ENCODE measurements at regions not wholly inside any gene's neighbourhood (a gene's known extent, or its start where the extent isn't known, plus 50 kb on each side); places are given as distances from the start of the nearest gene placed in this dataset.
A peak's percentile ranks its signal among the peaks of the same experiment; 100 is the strongest.

- Mint-ChIP-seq H3K27me3 (peaks cover 6% of the 10 kb centered on the region), H3K9me3 (no peaks in the 10 kb centered on the region), H3K27ac (peak overlapping the region in 1 of 3 donors; percentile 60), H3K36me3 (peaks cover 1% of the 10 kb centered on the region), H3K4me1 (no peaks in the 10 kb centered on the region), H3K4me3 (no peak overlapping the region)
Measured at GRCh38 chr20:50251992-50252511, 61.4 kb downstream of the CEBPB start.

DNA sequence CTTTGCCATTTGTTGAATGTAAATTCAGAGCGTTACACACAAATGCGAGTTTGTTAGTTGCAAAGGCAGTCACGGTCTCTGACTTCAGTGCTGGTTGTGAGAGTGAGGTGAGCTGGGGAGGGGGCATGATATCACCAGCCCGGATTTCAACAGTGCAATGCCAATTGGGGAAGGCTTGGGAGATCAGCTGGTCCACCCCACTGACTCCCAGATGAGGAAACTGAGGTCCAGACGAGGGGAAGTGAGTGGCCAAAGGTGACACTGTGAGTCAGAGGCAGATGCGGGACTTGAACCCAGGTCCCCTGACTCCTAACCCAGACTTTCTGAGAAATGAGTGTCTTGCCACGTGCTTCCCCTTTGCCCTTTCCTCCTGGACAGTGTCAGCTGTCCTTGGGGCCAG, 62.1 kb downstream of the CEBPB start:
- H3K4me1 Mint-ChIP-seq, result no peaks in the 10 kb centered on the region
- H3K36me3 Mint-ChIP-seq, result peaks cover 3% of the 10 kb centered on the region
- peaks cover 6% of the 10 kb centered on the region for H3K27me3 Mint-ChIP-seq
- H3K9me3 Mint-ChIP-seq, result no peaks in the 10 kb centered on the region
- H3K27ac Mint-ChIP-seq, result no peak overlapping the region
- no peak overlapping the region for H3K4me3 Mint-ChIP-seq

GRCh38 chr20:50253101-50253500, 62.5 kb downstream of the CEBPB start:
- Mint-ChIP-seq H3K9me3 (no peaks in the 10 kb centered on the region), H3K36me3 (peaks cover 3% of the 10 kb centered on the region), H3K27ac (peak overlapping the region in 1 of 3 donors; percentile 7), H3K27me3 (peaks cover 6% of the 10 kb centered on the region), H3K4me3 (no peak overlapping the region), H3K4me1 (no peaks in the 10 kb centered on the region)

DNA sequence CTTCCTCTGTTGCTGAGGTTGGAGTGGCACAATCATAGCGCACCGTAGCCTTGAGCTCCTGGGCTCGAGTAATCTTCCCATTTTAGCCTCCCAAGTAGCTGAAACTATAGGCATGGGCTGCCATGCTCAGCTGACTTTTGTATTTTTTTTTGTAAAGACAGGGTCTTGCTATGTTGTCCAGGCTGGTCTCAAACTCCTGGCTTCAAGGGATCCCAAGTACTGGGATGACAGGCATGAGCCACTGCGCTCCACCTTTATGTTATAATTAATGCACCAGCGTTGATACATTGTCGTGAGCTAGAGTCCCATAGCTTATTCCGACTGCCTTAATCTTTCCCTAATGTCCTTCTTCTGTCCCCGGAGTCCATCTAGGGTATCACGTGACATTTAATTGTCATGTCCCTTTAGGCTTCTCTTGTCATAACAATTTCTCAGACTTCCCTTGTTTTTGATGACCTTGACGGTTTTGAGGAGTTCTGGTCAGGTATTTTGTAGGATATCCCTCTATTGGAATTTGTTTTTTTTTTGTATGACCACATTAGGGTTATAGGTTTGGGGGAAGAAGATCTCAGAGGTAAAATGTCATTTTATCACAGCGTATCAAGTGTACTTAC, 63.9 kb downstream of the CEBPB start:
- no peak overlapping the region for H3K4me3 Mint-ChIP-seq
- no peak overlapping the region for H3K27ac Mint-ChIP-seq
- H3K27me3 Mint-ChIP-seq, result peaks cover 6% of the 10 kb centered on the region
- H3K4me1 Mint-ChIP-seq, result no peaks in the 10 kb centered on the region
- no peaks in the 10 kb centered on the region for H3K9me3 Mint-ChIP-seq
- H3K36me3 Mint-ChIP-seq, result peaks cover 3% of the 10 kb centered on the region

DNA sequence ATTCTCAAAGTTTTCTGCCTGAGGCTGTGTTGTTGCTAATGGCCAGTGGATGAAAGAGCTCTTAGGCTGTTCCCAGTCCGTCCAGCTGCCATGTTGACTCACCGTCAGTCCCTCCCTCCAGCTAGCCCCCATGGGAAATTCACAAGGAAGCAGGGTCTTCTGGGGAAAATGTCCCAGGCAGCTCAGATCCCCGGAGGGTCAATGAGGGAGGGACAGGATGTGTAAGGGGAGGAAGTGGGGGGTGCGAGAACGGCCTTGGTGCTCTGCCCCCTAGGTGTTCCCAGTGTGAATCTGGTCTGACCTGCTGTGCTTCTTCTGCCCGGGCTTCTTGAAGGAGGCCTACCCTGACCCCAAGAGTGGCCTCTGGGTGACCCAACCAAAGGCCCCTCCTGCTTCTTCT, 65.9 kb downstream of the CEBPB start:
- H3K4me3 Mint-ChIP-seq, result no peak overlapping the region
- H3K27ac Mint-ChIP-seq, result no peak overlapping the region
- peaks cover 0 to 1% (median 0%) of the 10 kb centered on the region in 3 donors for H3K4me1 Mint-ChIP-seq
- no peaks in the 10 kb centered on the region for H3K9me3 Mint-ChIP-seq
- H3K27me3 Mint-ChIP-seq, result peaks cover 6% of the 10 kb centered on the region
- peaks cover 3% of the 10 kb centered on the region for H3K36me3 Mint-ChIP-seq

- no peak overlapping the region for H3K4me3 Mint-ChIP-seq
- H3K9me3 Mint-ChIP-seq, result no peaks in the 10 kb centered on the region
- peaks cover 1% of the 10 kb centered on the region for H3K36me3 Mint-ChIP-seq
- H3K4me1 Mint-ChIP-seq, result peaks cover 0 to 1% (median 0%) of the 10 kb centered on the region in 3 donors
- peaks cover 4% of the 10 kb centered on the region for H3K27me3 Mint-ChIP-seq
- peak overlapping the region in 1 of 3 donors; percentile 36 for H3K27ac Mint-ChIP-seq
Measured at GRCh38 chr20:50257860-50258259, 67.2 kb downstream of the CEBPB start.

DNA sequence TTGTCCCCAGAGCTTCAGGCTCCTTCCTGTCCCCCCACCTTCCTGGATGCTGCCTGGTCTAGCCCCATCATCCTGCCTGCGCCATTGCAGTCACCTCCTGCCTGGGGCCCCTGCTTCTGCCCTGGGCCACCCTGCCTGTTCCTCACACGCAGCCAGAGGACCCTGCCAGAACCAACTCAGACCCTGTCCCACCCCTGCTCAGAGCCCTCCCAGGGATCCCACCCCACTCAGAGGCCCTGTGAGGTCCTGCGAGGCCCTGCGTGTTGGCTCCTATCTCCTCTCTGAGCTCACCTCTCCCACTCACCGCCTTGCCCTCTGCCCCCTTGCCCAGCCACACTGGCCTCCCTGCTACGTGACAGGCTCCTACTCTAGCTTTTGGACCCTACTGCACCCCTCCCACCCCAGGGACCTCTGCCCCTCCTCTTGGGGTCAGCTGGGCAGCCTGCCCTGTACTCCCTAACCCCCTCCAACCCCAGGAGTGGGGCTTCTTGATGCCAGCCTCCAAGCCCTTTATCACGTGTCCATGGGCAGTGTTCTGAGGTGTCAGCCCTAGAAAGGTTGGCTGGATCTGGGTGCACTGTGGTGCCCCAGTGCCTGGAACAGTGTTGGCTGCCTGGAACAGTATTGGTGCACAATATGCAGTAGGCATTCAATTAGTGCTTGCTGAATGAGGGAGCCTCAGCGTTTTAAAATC, 68.3 kb downstream of the CEBPB start:
- peaks cover 1% of the 10 kb centered on the region for H3K36me3 Mint-ChIP-seq
- H3K4me1 Mint-ChIP-seq, result peaks cover 0 to 1% (median 0%) of the 10 kb centered on the region in 3 donors
- no peaks in the 10 kb centered on the region for H3K9me3 Mint-ChIP-seq
- H3K4me3 Mint-ChIP-seq, result no peak overlapping the region
- peak overlapping the region in 1 of 3 donors; percentile 53 for H3K27ac Mint-ChIP-seq
- peaks cover 4% of the 10 kb centered on the region for H3K27me3 Mint-ChIP-seq

GRCh38 chr20:50259705-50260478, 69.3 kb downstream of the CEBPB start:
- peaks cover 4% of the 10 kb centered on the region for H3K27me3 Mint-ChIP-seq
- H3K36me3 Mint-ChIP-seq, result peaks cover 1% of the 10 kb centered on the region
- H3K4me3 Mint-ChIP-seq, result no peak overlapping the region
- peaks cover 0 to 1% (median 0%) of the 10 kb centered on the region in 3 donors for H3K4me1 Mint-ChIP-seq
- H3K9me3 Mint-ChIP-seq, result no peaks in the 10 kb centered on the region
- no peak overlapping the region for H3K27ac Mint-ChIP-seq

- peaks cover 2% of the 10 kb centered on the region for H3K27me3 Mint-ChIP-seq
- peak overlapping the region in 1 of 3 donors; percentile 77 for H3K27ac Mint-ChIP-seq
- peaks cover 1% of the 10 kb centered on the region for H3K36me3 Mint-ChIP-seq
- H3K4me3 Mint-ChIP-seq, result no peak overlapping the region
- H3K9me3 Mint-ChIP-seq, result no peaks in the 10 kb centered on the region
- H3K4me1 Mint-ChIP-seq, result peaks cover 0 to 1% (median 0%) of the 10 kb centered on the region in 3 donors
Measured at GRCh38 chr20:50260479-50261221, 70.0 kb downstream of the CEBPB start.

GRCh38 chr20:50261471-50262212, 71.0 kb downstream of the CEBPB start:
- Mint-ChIP-seq H3K4me3 (no peak overlapping the region), H3K36me3 (peaks cover 1% of the 10 kb centered on the region), H3K27me3 (no peaks in the 10 kb centered on the region), H3K27ac (peak overlapping the region in 1 of 3 donors; percentile 77), H3K9me3 (no peaks in the 10 kb centered on the region), H3K4me1 (peaks cover 0 to 1% (median 0%) of the 10 kb centered on the region in 3 donors)

DNA sequence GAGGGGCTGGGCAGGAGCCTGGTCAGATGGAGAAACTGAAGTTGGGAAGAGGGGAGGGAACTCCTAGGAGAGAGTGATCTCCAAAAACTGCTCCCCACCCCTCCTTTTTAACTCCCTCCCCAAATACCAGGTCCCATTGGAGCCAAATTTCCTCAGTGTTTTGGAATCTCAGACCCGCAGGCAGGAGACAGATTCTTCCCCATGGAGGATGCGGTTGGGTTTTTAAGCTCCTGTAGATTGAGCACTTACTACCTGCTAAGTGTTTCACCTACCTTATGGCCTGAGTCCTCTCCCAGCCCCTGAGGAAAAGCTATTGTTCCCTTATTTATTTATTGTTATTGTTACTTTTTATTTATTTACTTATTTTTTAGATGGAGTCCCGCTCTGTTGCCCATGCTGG, 73.2 kb downstream of the CEBPB start:
- Mint-ChIP-seq H3K27ac (no peak overlapping the region), H3K4me1 (peaks cover 0 to 1% (median 0%) of the 10 kb centered on the region in 3 donors), H3K9me3 (no peaks in the 10 kb centered on the region), H3K4me3 (no peak overlapping the region), H3K36me3 (no peaks in the 10 kb centered on the region), H3K27me3 (no peaks in the 10 kb centered on the region)

- H3K27me3 Mint-ChIP-seq, result no peaks in the 10 kb centered on the region
- H3K27ac Mint-ChIP-seq, result no peak overlapping the region
- H3K4me3 Mint-ChIP-seq, result no peak overlapping the region
- peaks cover 0 to 1% (median 0%) of the 10 kb centered on the region in 3 donors for H3K4me1 Mint-ChIP-seq
- H3K36me3 Mint-ChIP-seq, result no peaks in the 10 kb centered on the region
- no peaks in the 10 kb centered on the region for H3K9me3 Mint-ChIP-seq
Measured at GRCh38 chr20:50264534-50265145, 74.0 kb downstream of the CEBPB start.

- Mint-ChIP-seq H3K27ac (no peak overlapping the region), H3K4me3 (no peak overlapping the region), H3K27me3 (peaks cover under 1% of the 10 kb centered on the region), H3K4me1 (peaks cover 0 to 1% (median 0%) of the 10 kb centered on the region in 3 donors), H3K9me3 (no peaks in the 10 kb centered on the region), H3K36me3 (no peaks in the 10 kb centered on the region)
Measured at GRCh38 chr20:50265245-50265946, 74.8 kb downstream of the CEBPB start.

All from IgD-negative memory B cell (primary cell).